Sciatic nerve (tissue), 2 donors: ENCODE measurements at regions not wholly inside any gene's neighbourhood (a gene's known extent, or its start where the extent isn't known, plus 50 kb on each side); places are given as distances from the start of the nearest gene placed in this dataset.
"Not testable (repeated sequence)": the region's sequence is repeated elsewhere in the genome, so short reads cannot be mapped to it uniquely, and the experiment has no call there.

Experiments used
- ATAC-seq: fragments of 200-7000 bp; cut with Tn5 transposase; one replicate; pipeline ENCODE4 v1.9.1; 2020; ENCODE audit warnings: mild to moderate bottlenecking, moderate library complexity
- DNase-seq: peaks from one replicate; pipeline ENCODE4 v3.0.0-alpha.2; 2020; ENCODE audit warnings: low spot score
- intact Hi-C: fragments of 100-400 bp; cut with DNase I; formaldehyde crosslinking; loops from one replicate; pipeline ENCODE4 v1.14.2; 2022
- donor health status: DM: no; HTN: no; CAD: no.
- donor health status: DM: no; HTN: no; CAD: no.

DNA sequence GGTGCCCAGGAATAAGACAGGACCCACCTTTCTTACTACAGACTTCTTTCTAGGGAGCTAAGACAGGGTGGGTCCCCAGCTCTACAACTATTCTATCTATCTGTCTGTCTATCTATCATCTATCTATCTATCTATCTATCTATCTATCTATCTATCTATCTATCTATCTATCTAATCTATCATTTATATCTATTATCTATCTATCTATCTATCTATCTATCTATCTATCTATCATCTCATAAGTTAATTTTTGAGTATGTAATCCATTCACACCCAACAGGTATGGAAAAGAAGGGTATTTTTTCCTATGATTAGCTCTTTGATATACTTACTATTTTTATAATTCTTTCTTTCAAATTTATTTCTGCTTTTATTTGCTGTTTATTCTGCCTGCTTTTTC, 55.9 kb downstream of the BAMBI start:
- no peak for DNase-seq
- intact Hi-C loops, result no loop called here
- no peak for ATAC-seq

DNA sequence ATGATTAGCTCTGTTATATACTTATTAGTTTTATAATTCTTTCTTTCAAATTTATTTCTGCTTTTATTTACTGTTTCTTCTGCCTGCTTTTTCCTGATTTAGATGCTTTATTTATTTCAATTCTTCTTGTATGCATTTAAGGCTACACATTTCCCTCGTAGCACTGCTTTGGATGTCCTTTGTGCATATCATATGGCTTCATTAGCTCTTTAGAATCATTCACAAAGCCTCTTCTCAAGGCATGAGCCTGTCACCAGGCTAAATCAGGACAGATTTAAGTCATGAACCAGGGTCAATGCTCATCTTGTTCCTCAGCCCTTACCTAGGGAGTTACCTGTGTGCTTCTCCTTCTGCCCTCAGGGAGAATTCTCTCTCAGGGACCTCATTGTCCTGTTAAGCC, 56.3 kb downstream of the BAMBI start:
- DNase-seq, result no peak
- intact Hi-C loops, result no loop called here
- no peak for ATAC-seq

DNA sequence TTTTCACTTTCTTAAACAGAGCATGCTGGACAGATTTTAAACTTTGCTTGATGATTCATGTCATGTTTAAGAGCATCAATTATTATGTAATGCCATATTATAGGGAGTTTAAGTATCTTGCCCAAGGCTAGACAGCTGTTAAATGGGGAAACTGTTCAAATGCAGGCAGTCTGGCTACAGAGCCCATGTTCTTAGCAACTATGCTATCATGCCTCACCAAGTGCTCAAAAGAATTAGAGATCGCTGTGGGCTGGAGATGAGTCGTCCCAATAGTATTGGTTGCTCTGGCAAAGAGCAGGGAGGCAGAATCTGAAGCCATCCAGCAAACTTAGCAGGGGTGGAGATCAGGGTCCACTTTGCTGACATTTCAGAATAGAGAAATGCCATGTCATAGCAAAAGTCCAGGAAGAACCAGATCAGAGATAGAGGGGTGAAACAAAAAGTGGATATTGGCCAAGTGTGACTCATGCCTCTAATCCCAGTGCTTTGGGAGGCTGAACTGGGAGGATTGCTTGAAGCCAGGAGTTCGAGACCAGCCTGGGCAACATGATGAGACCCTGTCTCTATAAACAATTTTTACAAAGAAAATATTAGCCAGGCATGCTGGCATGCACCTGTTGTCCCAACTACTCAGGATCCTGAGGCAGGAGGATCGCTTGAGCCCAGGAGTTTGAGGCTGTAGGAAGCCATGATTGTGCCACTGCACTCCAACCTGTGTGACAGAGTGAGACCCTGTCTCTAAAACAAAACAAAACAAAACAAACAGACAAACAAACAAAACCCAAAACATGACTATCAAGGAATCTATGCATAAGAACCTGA, 57.8 kb downstream of the BAMBI start:
- intact Hi-C loops, result no loop called here
- DNase-seq (no peak), ATAC-seq (peak; percentile 76)

DNA sequence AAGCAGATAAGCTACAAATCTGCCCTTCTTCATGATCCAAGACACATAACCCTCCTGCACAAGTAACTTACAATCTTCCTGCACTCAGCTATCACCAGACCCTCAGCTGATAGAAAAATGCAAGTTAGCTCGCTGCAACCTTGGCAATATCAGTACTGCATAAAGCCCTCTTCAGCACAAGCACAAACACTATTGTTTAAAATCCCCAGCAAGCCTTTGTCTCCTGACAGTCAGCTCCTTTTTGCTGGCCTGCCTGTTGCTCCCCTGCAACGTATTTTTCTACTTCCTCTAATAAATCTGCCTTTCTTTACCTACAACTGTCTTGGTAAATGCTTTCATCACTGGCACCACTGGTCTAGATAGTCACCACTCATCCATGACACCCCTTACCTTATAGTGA, 59.8 kb downstream of the BAMBI start:
- no peak for DNase-seq
- intact Hi-C loops, result no loop called here
- no peak for ATAC-seq

DNA sequence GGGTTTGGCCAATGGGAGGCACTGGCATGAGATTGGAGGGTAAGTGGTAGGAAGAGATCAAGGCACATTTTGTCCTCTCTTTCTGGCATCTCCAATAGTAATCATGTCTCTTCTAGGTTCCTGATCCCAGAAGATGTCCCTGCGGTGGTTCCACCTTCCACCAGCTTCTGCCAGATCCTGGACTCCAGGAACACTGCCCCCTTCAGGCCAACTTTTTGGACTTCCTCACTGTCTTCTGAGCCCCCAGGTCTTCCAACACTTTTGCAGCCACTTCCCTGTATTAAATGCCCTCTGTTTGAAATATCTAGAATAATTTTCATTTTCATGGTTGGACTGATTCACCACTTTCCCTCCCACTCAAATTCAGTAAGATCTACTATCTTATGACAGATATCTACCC, 60.9 kb downstream of the BAMBI start:
- ATAC-seq (no peak), DNase-seq (no peak)
- intact Hi-C loops, result no loop called here

DNA sequence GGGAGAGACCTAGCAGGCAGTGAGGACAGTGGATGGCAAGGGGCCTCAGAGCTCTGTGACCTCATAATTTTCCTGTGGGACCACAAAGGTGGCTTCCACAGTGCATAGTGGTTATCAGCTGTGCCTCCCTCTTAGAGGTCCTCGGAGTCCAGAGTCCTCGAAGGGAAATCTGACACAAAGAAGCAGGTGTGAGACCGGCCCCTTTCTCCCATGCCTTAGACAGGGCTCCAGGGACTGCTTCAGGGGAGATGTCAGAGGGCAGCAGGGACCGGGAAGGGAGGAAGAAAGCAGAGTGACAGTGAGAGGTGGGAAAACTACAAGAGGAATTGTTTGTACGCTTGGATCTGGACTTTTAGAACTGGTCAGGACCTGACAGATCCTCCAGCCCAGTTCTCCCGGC, 66.3 kb downstream of the BAMBI start:
- intact Hi-C loops, result no loop called here
- DNase-seq, result no peak
- no peak for ATAC-seq

DNA sequence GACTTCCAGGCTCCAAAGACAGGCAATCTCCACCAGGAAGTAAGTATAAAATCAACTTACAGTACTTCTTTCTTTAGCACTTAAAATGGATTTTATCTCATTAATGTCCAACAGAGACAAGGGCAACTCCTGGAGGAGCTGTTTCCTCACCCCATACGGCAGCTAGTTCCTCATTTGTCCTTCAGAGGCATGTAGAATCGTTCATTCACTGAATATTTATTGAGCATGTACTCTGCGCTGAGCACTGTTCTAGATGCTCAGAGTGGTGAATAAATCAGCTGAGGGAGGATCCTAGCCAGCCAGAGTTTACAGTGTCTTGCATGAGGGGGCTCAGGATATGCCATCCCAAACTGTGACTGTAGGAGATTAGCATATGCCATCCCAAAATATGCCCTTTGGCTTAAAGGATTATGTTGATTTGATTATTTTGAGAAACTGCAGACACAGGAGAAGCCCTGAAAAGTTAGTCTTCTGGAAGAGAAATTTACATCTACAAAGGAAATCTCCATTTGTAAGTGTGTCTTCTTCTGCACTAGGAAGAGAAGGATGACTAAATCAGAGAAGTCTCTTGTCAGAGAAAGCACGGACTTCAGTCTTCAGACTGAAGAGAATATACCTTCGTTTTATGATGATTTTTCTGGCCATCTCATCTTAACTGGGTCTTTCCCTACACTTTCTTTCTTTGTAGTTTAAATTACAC, 66.9 kb downstream of the BAMBI start:
- DNase-seq (no peak), ATAC-seq (no peak)
- intact Hi-C loops, result no loop called here

DNA sequence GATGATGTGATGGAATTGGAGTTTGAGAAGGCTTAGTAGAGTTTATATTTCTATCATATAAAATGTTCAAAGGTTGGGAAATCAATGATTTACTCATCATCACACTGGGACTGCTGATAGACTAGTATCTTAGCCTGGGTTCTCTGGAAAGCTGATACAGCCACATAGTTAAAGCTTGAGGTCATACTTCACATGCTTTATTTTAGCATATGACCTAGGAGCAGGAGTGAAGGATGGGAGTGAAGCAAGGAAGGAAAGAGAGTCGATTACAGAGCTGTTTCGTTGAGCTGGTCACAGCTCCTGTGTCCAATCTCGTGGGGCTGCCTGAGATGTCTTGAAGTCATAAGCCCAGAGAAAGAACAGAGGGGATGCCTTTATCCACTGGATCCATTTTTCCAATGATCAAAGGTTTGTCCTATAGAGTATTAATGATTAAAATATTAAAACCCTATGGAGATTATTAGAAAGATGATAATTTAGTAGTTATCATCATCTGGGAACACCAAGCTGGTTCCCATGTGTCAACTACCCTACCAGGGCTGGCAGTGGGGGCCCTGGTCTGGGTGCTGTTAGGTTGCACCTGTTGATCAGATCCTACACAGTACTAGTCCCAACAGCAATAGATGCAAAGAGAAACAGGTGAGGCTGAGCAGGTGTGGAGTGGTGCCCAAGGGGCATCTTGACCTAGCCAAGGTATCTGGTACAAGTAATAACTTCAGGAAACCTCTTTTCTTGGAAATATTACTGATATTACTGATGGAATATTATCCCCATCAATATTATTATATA, 77.8 kb downstream of the BAMBI start:
- DNase-seq, result no peak
- ATAC-seq, result no peak
- intact Hi-C loops, result no loop called here

DNA sequence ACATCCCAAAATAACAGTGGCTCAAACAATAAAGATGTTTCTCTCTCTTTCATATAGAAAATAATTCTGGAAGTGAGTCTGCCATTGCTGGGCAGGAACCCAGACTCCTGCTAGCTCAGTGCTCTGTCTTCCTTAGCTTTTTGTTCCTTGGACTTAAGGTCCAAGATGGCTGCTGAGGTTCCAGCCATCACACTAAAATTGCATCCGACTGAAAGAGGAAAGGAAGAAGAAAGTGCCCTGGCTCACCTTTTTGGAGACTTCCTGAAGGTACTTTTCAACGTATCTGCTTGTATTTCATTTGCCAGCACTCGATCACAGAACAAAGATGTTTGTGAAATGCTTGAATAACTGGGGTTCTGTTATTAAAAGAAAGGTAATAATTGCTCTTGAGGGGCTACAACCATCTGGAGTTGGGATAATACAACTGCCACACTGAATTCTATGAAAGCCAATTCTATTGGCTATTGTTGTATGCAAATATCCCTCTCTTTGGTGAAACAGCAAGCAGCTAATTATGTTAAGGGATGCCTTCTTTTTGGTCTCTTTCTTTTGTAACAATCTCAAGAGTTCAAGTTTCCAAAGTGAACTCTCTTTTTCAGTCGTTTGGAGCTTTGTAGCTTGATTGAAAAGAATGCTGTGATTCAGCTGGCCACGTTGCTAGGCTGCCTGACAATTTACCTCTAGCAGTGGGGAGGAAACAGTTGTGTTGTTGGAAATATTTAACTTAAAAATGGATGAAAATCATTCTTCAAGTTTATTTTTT, 83.9 kb downstream of the BAMBI start:
- intact Hi-C loops, result no loop called here
- ATAC-seq, result no peak
- DNase-seq, result no peak

DNA sequence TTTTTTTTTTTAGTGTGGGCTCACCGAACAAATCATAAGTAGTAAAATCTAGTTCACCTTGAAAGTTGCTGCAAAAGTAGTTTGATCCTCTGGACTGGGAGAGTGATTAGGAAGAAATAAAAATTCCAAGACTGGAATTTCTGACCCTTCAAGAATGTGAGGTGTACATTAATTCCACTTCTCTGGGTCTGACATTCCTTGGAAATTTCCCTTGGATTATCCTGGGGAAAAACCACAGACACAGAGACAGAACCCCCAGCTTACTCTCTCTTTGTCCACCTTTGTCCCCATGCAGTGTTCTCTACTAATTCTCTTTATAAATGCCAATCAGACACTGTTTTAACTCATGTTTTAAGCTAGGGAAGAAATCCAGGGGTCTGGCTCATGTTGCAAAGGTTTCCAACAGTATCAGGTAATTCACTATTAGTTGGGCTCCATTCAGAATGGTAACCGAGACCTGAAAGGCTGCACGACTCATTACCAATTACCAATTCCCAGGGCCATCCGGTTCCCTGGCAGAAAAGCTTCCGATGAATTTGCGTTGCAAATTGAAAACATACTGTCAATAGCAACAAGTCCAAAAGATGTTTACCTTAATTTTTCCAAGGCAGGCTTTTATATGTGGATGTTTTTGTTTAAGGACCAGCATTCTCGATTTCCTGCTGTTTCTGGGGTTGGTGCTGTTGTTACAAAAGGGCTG, 86.3 kb downstream of the BAMBI start:
- intact Hi-C loops, result no loop called here
- ATAC-seq (no peak), DNase-seq (no peak)

DNA sequence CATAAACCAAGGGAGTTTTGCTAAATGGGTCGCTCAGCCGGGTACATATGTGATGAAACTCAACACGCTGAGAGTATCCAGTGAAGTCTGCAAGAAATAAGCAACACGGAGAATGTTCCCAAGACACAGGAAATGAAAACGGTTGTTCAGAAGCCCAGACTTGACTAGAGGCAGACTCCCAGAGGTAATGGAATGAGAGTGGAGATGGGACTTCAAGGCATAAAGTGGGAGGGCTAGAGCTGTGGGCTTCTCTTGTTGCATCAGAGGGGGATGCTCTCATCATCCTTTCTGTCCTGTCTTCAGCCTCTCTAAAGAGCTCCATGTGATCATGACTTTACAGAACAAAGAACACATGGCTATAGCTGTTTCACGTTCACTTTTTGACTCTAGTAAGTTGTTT, 88.3 kb downstream of the BAMBI start:
- ATAC-seq (no peak), DNase-seq (no peak)
- intact Hi-C loops, result no loop called here

DNA sequence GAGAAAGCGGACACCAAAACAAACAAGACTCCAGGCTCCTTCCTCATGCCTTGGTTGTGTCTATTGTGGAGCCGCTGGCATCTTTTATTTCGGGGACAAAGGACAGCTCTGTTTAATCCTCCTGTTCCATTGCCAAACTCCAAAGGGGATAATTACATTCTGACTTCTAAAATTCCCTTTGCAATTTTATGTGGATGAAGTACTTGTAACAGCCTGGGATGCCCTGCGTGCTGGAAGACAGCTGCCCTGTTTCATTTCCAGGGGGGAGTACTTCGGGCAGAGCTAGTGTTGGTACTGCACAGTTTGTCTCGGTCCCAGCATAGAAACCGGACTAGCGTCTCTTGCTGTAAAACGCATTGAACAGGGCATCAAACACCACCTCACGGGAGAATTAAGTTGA, 90.9 kb downstream of the BAMBI start:
- ATAC-seq, result no peak
- DNase-seq, result no peak
- intact Hi-C loops, result no loop called here

DNA sequence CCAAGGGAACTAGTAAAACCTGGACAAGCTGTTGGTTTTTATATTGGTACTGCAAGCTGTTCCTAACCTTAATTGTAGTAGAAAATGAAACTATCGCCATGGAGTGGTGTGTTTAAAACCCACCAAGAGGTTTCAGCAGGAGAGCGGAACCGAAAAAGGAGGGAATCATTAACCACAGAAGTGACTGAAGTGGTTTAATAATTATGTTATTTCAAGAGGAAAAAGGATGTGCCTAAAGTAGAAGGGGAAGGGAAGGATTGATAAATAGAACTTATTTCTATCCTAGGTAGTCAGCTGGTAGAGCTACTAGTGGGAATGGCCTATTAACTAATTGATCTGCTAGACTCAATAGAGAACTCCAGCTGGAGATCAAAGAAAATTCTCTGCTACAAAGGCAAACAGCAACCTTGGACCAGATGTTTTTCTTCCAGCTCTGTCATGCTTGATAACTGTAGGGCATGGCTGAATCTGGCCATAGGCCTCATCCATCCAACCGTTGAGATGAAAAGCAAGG, 91.8 kb downstream of the BAMBI start:
- no peak for DNase-seq
- ATAC-seq, result no peak
- intact Hi-C loops, result no loop called here

DNA sequence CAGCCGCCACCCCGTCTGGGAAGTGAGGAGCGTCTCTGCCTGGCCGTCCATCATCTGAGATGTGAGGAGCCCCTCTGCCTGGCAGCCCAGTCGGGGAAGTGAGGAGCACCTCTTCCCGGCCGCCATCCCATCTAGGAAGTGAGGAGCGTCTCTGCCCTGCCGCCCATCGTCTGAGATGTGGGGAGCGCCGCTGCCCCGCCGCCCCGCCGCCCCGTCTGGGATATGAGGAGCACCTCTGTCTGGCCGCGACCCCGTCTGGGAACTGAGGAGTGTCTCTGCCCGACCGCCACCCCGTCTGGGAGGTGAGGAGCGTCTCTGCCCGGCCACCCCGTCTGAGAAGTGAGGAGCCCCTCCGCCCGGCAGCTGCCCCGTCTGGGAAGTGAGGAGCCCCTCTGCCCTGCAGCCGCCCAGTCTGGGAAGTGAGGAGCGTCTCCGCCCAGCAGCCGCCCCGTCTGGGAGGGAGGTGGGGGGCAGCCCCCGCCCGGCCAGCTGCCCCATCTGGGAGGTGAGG, 94.3 kb downstream of the BAMBI start:
- intact Hi-C loops, ATAC-seq, DNase-seq: not testable (repeated sequence)

DNA sequence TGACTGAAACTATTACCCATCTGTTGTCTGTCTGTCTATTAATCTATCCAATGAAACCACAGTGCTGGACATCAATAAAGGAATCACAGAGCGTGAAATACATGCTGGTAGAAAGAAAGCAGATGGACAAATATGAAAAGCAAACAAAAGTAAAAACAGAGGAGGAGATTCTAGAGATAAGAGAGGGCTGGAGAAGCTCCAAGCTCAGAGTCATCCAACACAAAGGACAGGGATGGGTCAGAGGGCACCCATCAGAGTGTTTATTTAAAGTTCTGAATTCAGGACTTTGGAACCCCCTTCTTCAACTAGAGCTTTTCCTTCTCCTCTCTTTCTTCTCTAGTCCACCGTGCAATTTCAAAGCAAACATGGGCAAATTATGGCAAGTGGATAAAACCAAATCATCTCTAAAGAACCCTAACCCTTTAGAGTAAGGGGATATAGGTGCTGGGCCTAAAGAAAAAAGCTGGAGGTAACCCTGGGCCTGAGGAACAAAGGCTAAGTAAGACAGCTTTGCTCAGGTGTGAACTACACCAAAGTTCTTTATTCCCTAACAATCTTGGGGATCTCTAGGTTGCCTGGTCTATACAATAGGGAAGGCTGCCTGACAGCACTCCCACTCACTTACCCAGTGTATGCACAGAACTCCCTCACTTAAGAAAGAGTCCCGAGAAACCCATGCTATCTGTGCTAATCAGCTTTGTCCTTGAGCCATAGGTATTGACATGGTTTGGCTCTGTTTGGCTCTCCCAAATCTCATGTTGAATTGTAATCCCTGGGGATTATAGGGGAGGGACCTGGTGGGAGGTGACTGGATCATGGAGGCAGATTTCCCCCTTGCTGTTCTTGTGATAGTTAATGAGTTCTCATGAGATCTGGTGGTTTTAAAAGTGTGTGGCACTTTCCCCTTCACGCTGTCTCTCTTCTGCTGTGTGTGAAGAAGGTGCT, 97.0 kb downstream of the BAMBI start:
- no peak for ATAC-seq
- no peak for DNase-seq
- intact Hi-C loops, result no loop called here

DNA sequence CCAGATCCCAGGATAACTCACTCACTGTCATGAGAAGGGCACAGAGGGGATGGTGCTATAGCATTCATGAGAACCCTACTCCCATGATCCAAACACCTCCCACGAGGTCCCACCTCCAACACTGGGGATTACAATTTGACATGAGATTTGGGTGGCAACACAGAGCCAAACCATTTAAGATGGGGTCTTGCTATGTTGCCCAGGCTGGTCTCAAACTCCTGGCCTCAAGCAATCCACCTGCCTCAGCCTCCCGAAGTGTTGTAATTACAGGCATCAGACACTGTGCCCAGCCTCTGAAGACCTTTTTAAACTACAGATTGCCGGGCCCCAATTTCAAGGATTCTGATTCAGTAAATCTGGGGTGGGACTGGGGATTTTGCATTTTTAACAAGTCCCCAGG, 98.5 kb downstream of the BAMBI start:
- intact Hi-C loops, result no loop called here
- DNase-seq (no peak), ATAC-seq (no peak)

DNA sequence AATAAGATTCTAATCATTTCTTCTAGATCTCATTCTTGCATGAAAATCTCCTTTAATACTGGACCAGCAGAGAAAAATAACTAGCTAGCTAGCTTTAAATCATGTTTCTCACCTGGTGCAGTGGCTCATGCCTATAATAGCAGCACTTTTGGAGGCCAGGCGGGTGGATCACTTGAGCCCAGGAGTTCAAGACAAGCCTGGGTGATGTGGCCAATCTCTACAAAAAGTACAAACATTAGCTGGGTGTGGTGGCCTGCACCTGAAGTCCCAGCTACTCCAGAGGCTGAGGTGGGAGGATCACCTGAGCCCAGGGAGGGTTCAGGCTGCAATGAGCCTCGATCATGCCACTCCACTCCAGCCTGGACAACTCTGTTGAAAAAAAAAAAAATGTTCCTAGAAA, 99.2 kb downstream of the BAMBI start:
- intact Hi-C loops, result no loop called here
- no peak for ATAC-seq
- DNase-seq, result no peak
